CD14-positive monocyte (primary cell): ENCODE measurements at regions not wholly inside any gene's neighbourhood (a gene's known extent, or its start where the extent isn't known, plus 50 kb on each side); places are given as distances from the start of the nearest gene placed in this dataset.

Source experiments
- DNase-seq, 3 donors: peaks; one replicate each; pipeline ENCODE4 v3.0.0-alpha.2; 2011 to 2022
- H2AFZ ChIP-seq: 2 replicates; pipeline ENCODE4 v1.6.0; 2012; ENCODE audit warnings: mild to moderate bottlenecking, low read depth, low read length, inconsistent platforms; ENCODE audit not compliant: insufficient read depth, poor library complexity, severe bottlenecking
- H3K27ac ChIP-seq, 2 donors: 1 replicate in 1 of 2; 2 replicates in 1 of 2; pipeline ENCODE4 v1.5.1; 2012 to 2013; ENCODE audit warnings: low read length in 2 of 2, control low read depth in 1 of 2, inconsistent platforms in 1 of 2, low read depth in 1 of 2, mild to moderate bottlenecking in 1 of 2
- H3K27me3 ChIP-seq, 2 donors: one replicate each; pipeline versions ENCODE4 v1.6.0 to v1.6.1; 2011 to 2013; ENCODE audit warnings: low read length in 2 of 2; ENCODE audit not compliant: control insufficient read depth in 2 of 2, insufficient read depth in 2 of 2
- H3K36me3 ChIP-seq, 2 donors: replicated peaks in 1 of 2; 1 replicate in 1 of 2; 2 replicates in 1 of 2; pipeline versions ENCODE4 v1.5.1 to v1.6.1; 2012 to 2013; ENCODE audit warnings: low read length in 2 of 2, control low read depth in 1 of 2, inconsistent platforms in 1 of 2, mild to moderate bottlenecking in 1 of 2; ENCODE audit not compliant: insufficient read depth in 2 of 2, control insufficient read depth in 1 of 2
- H3K4me1 ChIP-seq, 2 donors: 1 replicate in 1 of 2; 2 replicates in 1 of 2; pipeline versions ENCODE4 v1.5.1 to v1.6.1; 2012 to 2013; ENCODE audit warnings: low read length in 2 of 2, control low read depth in 1 of 2, inconsistent platforms in 1 of 2, mild to moderate bottlenecking in 1 of 2, moderate library complexity in 1 of 2; ENCODE audit not compliant: insufficient read depth in 2 of 2, control insufficient read depth in 1 of 2
- H3K4me2 ChIP-seq: replicated peaks from 2 replicates; pipeline ENCODE3; 2012; ENCODE audit warnings: low read length, moderate library complexity, mild to moderate bottlenecking; ENCODE audit not compliant: poor library complexity, severe bottlenecking; ENCODE audit errors: extremely low read depth
- H3K4me3 ChIP-seq, 3 experiments: fragments of 200-600 bp in 1 of 3; sonication (generic) in 1 of 3; replicated peaks in 1 of 3; 1 replicate in 2 of 3; 2 replicates in 1 of 3; pipeline ENCODE4 v1.5.1; 2011 to 2013; ENCODE audit warnings: low read length in 3 of 3, mild to moderate bottlenecking in 3 of 3, control low read depth in 2 of 3, low read depth in 2 of 3, inconsistent platforms in 1 of 3, moderate library complexity in 1 of 3
- H3K79me2 ChIP-seq: 2 replicates; pipeline ENCODE4 v1.6.0; 2012; ENCODE audit warnings: mild to moderate bottlenecking, control low read depth, inconsistent platforms, low read length, moderate library complexity; ENCODE audit not compliant: insufficient read depth
- H3K9ac ChIP-seq: 2 replicates; pipeline ENCODE4 v1.6.0; 2017; ENCODE audit warnings: low read length, mild to moderate bottlenecking; ENCODE audit not compliant: insufficient read depth, poor library complexity, severe bottlenecking
- H3K9me3 ChIP-seq, 2 donors: replicated peaks in 1 of 2; 1 replicate in 1 of 2; 2 replicates in 1 of 2; pipeline versions ENCODE4 v1.5.1 to v1.6.1; 2012 to 2013; ENCODE audit warnings: low read length in 2 of 2, control low read depth in 1 of 2; ENCODE audit not compliant: control insufficient read depth in 1 of 2, insufficient read depth in 1 of 2
- H4K20me1 ChIP-seq: 2 replicates; pipeline ENCODE4 v1.6.0; 2012; ENCODE audit warnings: mild to moderate bottlenecking, low read length, control low read depth, moderate library complexity; ENCODE audit not compliant: insufficient read depth
- H3K27ac Mint-ChIP-seq, 7 donors: one replicate each; pipeline ENCODE4 v1.8.0; 2020; ENCODE audit warnings: mild to moderate bottlenecking in 7 of 7, mixed read lengths in 7 of 7, moderate library complexity in 6 of 7, inconsistent platforms in 2 of 7
- H3K27me3 Mint-ChIP-seq, 3 donors: one replicate each; pipeline ENCODE4 v1.8.0; 2021 to 2022; ENCODE audit warnings: low read depth in 3 of 3, mild to moderate bottlenecking in 3 of 3, mixed read lengths in 3 of 3, moderate library complexity in 3 of 3, inconsistent platforms in 1 of 3
- H3K36me3 Mint-ChIP-seq, 2 donors: one replicate each; pipeline ENCODE4 v1.8.0; 2020; ENCODE audit warnings: mixed read lengths in 2 of 2, inconsistent platforms in 1 of 2, mild to moderate bottlenecking in 1 of 2
- H3K4me1 Mint-ChIP-seq: one replicate; pipeline ENCODE4 v1.8.0; 2020; ENCODE audit warnings: mild to moderate bottlenecking, mixed read lengths
- H3K4me3 Mint-ChIP-seq, 2 donors: one replicate each; pipeline ENCODE4 v1.8.0; 2020; ENCODE audit warnings: mild to moderate bottlenecking in 2 of 2, mixed read lengths in 2 of 2, moderate library complexity in 1 of 2
- H3K9me3 Mint-ChIP-seq, 7 donors: one replicate each; pipeline ENCODE4 v1.8.0; 2020 to 2022; ENCODE audit warnings: mixed read lengths in 7 of 7, mild to moderate bottlenecking in 6 of 7, moderate library complexity in 6 of 7, inconsistent platforms in 2 of 7
- WGBS: methylation state at CpG from one replicate; pipeline ENCODE4 v1.1.5; 2013; ENCODE audit warnings: missing lambda C conversion rate; ENCODE audit not compliant: insufficient coverage; 5-methylcytosine and 5-hydroxymethylcytosine counted together
- intact Hi-C, 2 donors: fragments of 100-400 bp; cut with micrococcal nuclease; formaldehyde crosslinking; loops; one replicate each; pipeline versions ENCODE4 v1.15.0 to v1.15.1; 2023
- TF ChIP-seq, protein P1 (sequence below): fragments of 200-600 bp; IDR thresholded peaks from one replicate; pipeline ENCODE4 v1.8.0; 2022; ENCODE audit warnings: antibody characterized with exemption, mild to moderate bottlenecking

DNA sequence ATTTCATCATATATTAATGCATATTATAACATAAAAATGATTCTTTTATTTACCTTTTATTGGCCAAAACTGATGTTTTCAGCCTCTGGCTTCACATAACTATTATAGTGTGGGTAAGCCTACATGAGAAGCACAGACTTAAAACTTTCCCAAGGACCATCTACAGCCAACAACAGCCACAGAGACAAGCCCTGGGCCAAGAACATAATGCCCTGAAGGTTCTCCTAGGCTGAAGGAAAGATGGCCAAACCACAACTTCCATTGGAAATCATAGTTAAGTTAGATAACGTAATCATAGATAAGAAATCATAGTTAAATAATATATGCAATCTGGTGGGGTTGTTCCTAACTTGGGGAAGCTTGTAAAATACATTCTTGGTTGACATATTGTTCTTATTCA, 280.0 kb upstream of the EMCN start:
- no peaks in the 10 kb centered on the region for H3K9me3 ChIP-seq
- H3K4me1 Mint-ChIP-seq, result no peaks in the 10 kb centered on the region
- H2AFZ ChIP-seq, result no peak overlapping the region

DNA sequence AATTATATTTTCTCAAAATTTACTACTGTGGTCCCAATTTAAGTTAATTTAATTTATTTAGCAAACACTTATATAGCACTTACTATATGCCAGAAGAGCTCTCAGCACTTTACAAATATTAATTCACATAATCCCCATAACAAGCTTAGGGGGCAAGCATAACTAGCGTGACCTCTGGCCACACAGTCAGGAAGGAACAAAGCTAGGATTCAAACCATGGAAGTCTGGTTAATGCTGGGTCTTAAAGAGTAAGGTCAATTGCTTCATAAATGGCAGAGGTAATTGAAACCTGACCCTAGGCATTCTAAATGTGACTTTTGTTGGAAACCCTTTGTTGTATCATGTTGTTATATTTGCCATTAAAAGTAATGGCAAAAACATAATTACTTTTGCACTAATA, 279.5 kb upstream of the EMCN start:
- Mint-ChIP-seq H3K4me1 (no peaks in the 10 kb centered on the region), H3K27ac (no peak overlapping the region), H3K9me3 (peaks cover 0 to 2% (median 0%) of the 10 kb centered on the region in 7 donors), H3K4me3 (no peak overlapping the region), H3K27me3 (peaks cover 0 to 3% (median 2%) of the 10 kb centered on the region in 3 donors), H3K36me3 (no peaks in the 10 kb centered on the region)
- no peak for DNase-seq
- Histone ChIP-seq H3K79me2 (no peaks in the 10 kb centered on the region), H3K36me3 (no peaks in the 10 kb centered on the region), H3K4me1 (no peaks in the 10 kb centered on the region), H3K9ac (no peak overlapping the region), H3K9me3 (no peaks in the 10 kb centered on the region), H4K20me1 (no peaks in the 10 kb centered on the region), H3K4me2 (no peak overlapping the region), H3K4me3 (no peak overlapping the region), H2AFZ (no peak overlapping the region), H3K27ac (no peak overlapping the region), H3K27me3 (no peaks in the 10 kb centered on the region)
- TF ChIP-seq, protein P1, sequence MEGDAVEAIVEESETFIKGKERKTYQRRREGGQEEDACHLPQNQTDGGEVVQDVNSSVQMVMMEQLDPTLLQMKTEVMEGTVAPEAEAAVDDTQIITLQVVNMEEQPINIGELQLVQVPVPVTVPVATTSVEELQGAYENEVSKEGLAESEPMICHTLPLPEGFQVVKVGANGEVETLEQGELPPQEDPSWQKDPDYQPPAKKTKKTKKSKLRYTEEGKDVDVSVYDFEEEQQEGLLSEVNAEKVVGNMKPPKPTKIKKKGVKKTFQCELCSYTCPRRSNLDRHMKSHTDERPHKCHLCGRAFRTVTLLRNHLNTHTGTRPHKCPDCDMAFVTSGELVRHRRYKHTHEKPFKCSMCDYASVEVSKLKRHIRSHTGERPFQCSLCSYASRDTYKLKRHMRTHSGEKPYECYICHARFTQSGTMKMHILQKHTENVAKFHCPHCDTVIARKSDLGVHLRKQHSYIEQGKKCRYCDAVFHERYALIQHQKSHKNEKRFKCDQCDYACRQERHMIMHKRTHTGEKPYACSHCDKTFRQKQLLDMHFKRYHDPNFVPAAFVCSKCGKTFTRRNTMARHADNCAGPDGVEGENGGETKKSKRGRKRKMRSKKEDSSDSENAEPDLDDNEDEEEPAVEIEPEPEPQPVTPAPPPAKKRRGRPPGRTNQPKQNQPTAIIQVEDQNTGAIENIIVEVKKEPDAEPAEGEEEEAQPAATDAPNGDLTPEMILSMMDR, result no peak
- intact Hi-C loops, result no loop called here
- no CpG with 5 or more reads among the region's 1 CpG for WGBS

More for the DNA sequence above, 280.0 kb upstream of the EMCN start:
- Histone ChIP-seq H3K27me3 (no peaks in the 10 kb centered on the region), H3K4me3 (no peak overlapping the region), H3K4me2 (no peak overlapping the region), H3K27ac (no peak overlapping the region), H3K4me1 (no peaks in the 10 kb centered on the region), H3K9ac (no peak overlapping the region), H4K20me1 (no peaks in the 10 kb centered on the region), H3K79me2 (no peaks in the 10 kb centered on the region), H3K36me3 (no peaks in the 10 kb centered on the region)
- intact Hi-C loops, result no loop called here
- WGBS, result no CpG with 5 or more reads among the region's 1 CpG
- Mint-ChIP-seq H3K4me3 (no peak overlapping the region), H3K27me3 (peaks cover 0 to 3% (median 2%) of the 10 kb centered on the region in 3 donors), H3K27ac (no peak overlapping the region), H3K36me3 (no peaks in the 10 kb centered on the region), H3K9me3 (peaks cover 0 to 2% (median 0%) of the 10 kb centered on the region in 7 donors)
- TF ChIP-seq, protein P1, result no peak
- no peak for DNase-seq
